ENCODE measurements at regions not wholly inside any gene's neighbourhood (a gene's known extent, or its start where the extent isn't known, plus 50 kb on each side); places are given as distances from the start of the nearest gene placed in this dataset.
A peak's percentile ranks its signal among the peaks of the same experiment; 100 is the strongest.

DNA sequence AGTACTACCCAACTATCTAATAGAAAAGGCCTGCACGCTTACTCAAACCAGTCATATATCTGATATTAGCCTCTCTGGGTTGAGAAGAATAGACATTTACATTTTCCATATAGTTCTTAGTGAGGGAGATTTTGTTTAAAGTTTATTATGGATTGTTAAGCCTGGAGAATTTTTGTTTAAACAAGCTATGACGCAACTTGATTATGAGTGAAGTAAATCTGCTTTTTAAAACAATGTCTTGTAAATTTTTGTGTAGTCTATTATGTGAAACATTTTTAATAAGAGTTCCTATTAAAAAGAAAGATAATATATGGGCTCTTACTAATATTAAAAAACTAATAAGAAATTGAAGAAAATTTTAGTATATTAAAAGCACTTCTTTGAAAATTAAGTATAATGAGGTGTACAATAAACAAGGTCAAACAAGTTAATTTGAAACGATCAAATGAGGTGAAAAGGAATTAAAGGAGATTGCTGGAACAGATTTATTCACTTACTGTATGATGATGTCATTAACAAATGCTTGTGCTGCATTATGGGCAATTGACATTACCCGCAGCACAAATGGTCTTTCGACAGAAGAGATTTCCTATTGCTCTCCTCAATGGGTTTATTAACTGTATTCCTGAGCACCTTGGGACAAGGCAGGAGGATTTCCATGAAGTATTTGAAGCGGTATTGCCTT, 229.2 kb upstream of the SMIM21 start:
- TF ChIP-seq CTCF (IDR thresholded peaks at IDR 0.05; ENCODE audit: insufficient read depth, low read depth, low read length), result no peak
- peak; percentile 3 for DNase-seq (ENCODE audit: low read depth)
- H3K4me3 ChIP-seq (ENCODE audit: low read depth, low read length), result no peak overlapping the region

DNA sequence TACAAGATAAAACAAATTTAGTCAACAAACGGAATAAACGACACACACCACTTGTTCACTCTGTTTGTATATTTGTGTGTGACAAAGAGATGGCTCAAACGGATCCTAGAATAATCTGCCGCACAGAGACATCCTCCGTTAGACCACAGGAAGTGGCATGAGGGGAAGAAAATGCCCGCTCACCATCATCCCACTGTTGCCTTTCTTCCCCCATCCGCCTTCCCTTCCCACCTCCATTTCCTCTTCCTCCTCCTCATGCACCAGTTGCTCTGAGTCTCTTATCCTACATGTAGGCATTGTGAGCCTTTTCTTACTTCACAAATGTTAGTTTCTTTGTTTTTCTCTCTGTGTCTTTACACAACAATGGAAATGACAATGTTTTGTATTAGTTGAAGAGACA, 228.5 kb upstream of the SMIM21 start:
- H3K4me3 ChIP-seq (ENCODE audit: low read depth, low read length), result no peak overlapping the region
- no peak for TF ChIP-seq CTCF (IDR thresholded peaks at IDR 0.05; ENCODE audit: insufficient read depth, low read depth, low read length)

DNA sequence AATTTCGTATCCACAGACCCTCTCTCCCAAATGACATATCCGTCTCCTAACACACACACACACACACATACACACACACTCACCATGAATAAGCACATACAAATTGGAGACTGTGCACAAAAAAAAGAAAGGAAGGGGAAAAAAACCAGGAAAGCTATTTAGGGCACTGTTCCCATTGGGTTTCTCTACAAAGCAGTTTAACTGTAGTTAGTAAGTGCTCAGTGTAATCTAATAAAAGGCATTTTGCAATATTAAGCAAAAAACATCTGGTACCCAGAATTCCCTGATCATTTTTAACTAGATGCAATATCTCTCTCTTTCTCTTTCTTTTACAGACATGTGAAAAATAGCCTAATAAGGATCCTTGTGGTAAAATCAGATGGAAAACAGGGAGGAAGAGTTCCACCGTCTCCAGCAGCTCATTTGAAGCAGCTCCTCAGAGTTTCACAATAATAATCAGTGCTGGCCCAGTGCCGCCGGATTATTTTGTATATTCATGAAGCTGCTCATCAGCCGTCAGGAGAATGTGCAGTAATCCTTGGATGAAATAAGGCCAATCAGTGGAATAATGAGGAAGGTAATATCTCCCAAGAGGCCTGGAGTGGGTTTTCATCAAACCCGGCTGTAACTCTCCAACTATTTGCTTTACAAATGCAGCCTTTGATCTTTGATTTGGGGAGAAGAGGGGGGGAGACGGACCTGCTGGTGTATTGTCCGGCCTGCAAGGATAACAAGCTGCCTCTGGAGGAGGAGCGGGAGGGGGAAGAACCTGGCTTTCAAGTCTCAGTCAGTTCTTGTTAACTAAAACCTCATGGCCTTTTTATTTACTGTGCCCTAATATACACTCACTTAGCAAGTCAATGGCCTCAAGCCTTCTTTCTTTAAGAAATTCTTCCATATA, 227.6 kb upstream of the SMIM21 start:
- H3K4me3 ChIP-seq (ENCODE audit: low read depth, low read length), result no peak overlapping the region
- DNase-seq (ENCODE audit: low read depth), result peak; percentile 40
- TF ChIP-seq CTCF (IDR thresholded peaks at IDR 0.05; ENCODE audit: insufficient read depth, low read depth, low read length), result no peak

More for the DNA sequence above, 228.5 kb upstream of the SMIM21 start:
- DNase-seq (ENCODE audit: low read depth), result no peak

DNA sequence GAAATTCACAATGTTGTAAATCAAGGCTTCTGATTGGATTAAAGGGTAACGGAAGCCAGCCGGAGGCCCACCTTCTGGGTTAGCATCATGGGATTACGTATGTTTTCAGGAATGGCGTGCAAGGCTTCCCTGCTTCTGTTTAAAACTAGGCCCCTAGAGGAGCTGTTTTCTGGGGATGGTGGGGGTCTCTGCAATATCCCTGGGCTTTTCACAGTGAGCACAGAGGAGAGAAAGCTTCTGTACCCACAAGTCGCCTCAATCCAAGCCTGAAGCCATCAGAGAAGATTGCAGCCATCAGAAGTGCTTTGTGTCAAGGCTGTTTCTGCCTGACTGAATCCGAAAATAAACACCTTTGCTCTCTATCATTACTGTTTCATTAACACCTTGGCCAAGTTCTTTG, 226.9 kb upstream of the SMIM21 start:
- no peak for TF ChIP-seq CTCF (IDR thresholded peaks at IDR 0.05; ENCODE audit: insufficient read depth, low read depth, low read length)
- DNase-seq (ENCODE audit: low read depth), result no peak
- no peak overlapping the region for H3K4me3 ChIP-seq (ENCODE audit: low read depth, low read length)

DNA sequence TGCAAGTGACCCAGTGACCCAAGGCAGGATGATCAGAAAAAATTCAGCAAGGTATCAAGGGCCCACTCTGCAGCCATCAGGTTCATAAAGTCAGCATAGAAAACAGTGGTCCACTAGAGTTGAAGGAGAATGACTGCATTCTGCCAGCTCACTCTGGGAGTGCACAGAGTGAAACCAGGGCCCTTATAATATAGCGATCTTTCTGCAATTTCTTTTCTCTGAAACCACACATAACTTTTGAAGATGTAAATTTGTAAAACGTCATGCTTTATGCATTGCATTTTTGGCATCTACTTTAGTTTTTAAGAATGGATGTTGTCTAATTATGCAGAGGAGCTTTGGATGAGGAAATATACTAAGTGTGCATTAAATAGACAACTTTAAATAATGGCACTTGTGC, 225.0 kb upstream of the SMIM21 start:
- no peak overlapping the region for H3K4me3 ChIP-seq (ENCODE audit: low read depth, low read length)
- TF ChIP-seq CTCF (IDR thresholded peaks at IDR 0.05; ENCODE audit: insufficient read depth, low read depth, low read length), result no peak

DNA sequence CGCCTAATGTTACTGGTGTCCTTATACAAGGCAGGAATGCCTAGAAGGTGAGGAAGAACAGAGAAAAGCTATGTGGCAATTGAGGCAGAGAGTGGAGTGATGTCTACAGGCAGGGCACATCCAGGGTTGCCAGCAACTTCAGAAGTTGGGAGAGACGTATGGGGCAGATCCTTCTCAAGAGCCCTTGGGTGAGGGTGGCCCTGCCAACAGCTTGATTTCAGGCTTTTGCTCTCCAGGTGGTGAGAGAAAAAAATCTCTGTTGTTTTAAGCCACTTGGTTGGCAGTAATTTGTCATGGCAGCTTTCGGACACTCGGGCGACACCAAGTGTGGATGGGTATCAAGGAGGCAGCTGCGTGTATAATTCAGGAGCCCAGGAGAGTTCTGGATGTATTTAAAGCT, 217.4 kb upstream of the SMIM21 start:
- DNase-seq (ENCODE audit: low read depth), result no peak
- H3K4me3 ChIP-seq (ENCODE audit: low read depth, low read length), result no peak overlapping the region
- no peak for TF ChIP-seq CTCF (IDR thresholded peaks at IDR 0.05; ENCODE audit: insufficient read depth, low read depth, low read length)

More for the DNA sequence above, 225.0 kb upstream of the SMIM21 start:
- DNase-seq (ENCODE audit: low read depth), result no peak

Measured in fibroblast of villous mesenchyme (primary cell).